GM19467 (cell line): ENCODE measurements at regions not wholly inside any gene's neighbourhood (a gene's known extent, or its start where the extent isn't known, plus 50 kb on each side); places are given as distances from the start of the nearest gene placed in this dataset.
A peak's percentile ranks its signal among the peaks of the same experiment; 100 is the strongest.
"Not testable (repeated sequence)": the region's sequence is repeated elsewhere in the genome, so short reads cannot be mapped to it uniquely, and the experiment has no call there.

Source experiments
- ATAC-seq: cut with Tn5 transposase; IDR thresholded peaks from one replicate; pipeline ENCODE4 v1.9.1; 2021; ENCODE audit warnings: mild to moderate bottlenecking, moderate library complexity; ENCODE audit not compliant: unreplicated experiment

DNA sequence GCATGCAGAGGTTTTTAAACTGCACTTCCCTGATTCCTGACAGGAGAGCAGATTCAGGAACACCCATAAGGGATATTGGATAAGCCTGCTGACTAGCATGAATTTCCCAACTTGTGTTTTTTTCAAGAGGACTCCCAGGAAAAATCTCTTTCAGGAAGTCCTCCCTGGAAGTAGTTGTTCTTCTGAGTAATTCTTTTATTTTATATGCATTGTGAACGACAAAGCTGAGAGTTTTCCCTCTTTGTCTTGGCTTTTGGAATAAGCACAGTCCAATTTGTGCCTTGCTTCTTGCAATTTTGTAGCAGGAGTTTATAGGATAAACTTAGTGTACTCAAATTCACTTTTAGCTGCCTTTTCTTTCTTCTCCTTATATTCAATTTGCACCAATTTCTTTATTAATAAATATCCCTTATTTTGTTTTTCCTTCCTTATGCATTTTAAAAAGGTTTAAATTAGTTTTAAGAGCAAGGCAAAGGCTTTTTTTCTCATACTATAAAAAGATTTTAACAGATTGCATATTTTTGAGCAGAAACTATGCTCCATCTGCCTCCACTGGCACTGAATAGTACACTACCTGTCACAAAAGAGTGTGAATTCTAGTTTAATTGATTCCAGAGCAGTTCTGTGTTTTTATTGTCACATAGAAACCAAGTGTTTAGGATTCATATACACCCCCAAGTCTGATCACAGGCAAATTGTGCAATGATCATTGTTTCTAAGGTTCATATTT is 543.3 kb upstream of the SPRY2 start:
- no peak for ATAC-seq

DNA sequence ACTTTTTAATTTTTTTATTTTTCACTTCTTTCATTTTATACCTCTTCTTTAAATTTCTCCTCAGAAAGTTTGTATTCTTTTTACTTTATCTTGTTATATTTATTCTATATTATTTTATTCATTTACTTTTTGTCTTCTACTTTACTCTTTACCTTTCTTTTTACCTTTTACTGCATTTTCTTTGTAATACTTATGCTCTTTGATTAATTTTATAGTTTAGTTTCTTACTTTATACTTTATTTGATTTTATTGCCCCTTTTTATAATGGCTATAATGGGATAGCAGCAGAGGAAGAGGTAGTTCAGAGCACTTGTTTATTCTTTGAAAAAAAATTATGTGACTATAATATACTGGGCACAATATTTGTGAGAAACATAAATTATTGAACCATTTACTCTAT is 542.6 kb upstream of the SPRY2 start:
- no peak for ATAC-seq

GRCh38 chr13:80881942-80882445 is 541.1 kb upstream of the SPRY2 start:
- ATAC-seq: no peak

- no peak for ATAC-seq
Observed at GRCh38 chr13:80881495-80881894, 540.6 kb upstream of the SPRY2 start.

DNA sequence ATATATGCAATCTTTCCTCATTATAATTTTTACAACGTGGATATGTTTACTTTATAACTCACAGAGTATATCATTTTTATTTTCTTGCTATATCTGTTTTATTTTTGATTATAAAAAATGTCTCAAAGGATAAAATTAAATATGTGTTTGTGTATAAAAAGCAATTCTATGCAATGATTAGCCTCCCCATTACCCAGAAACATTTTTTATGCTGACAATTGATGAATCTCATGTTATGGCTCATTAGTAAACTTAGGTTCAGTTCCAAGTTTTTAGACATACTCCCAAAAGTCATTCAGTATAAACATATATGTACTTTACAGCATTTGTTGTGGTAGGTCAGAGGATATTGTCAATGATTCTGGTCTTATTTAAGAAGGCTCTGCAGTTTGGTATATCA is 540.1 kb upstream of the SPRY2 start:
- no peak for ATAC-seq

- no peak for ATAC-seq
Observed at GRCh38 chr13:80877944-80878241, 537.0 kb upstream of the SPRY2 start.

- no peak for ATAC-seq
Observed at GRCh38 chr13:80877209-80877943, 536.5 kb upstream of the SPRY2 start.

- ATAC-seq: peak; percentile 89
Observed at GRCh38 chr13:80873589-80873988, 532.7 kb upstream of the SPRY2 start.

DNA sequence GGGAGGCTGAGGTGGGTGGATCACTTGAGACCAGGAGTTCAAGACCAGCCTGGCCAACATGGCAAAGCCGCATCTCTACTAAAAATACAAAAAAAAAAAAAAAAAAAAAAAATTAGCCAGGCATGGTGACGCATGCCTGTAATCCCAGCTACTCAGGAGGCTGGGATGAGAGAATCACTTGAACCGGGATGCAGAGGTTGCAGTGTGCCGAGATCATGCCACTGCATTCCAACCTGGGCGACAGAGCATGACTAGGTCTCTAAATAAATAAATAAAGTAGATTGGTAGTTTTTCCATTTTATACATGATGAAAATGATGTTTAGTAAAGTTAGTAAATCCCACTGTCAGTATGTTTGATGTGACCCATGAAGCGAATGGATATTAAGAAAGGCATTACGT is 531.0 kb upstream of the SPRY2 start:
- not testable (repeated sequence) for ATAC-seq

DNA sequence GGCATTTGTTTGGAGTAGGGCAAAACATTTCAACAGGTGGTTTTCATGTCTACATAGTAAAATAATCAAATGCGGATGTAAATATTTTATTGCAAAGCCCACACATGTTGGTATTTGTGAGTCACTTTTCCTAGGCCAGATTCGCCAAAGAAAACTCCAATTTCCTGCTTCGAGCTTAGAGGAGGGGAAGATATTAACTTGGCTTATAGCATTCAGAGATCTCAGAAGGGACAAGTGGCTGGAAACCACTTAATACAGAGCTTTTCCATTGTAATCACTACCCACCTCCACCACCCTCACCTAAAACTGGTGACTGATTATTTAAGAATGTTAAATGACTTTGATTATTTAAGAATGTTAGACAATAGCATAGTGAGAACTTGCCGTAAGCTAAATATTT is 530.6 kb upstream of the SPRY2 start:
- no peak for ATAC-seq

DNA sequence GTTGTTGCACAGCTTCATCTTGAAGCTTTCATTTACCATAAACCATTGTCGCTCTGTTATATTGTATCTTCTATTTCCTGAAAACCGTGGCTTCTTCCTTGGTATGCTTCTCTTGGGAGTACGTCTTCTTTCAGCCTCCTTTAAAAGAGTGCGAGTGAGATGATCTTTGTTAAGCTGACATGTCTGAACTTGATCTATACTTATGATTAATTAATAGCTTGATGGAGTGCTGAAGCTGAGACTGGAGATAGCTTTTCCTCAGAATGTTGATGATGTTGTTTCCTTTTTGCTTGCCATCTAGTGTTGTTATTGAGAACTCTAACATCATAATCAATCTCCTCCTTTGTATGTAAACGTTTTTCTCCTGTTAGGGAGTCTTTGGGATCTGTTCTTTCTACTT is 529.3 kb upstream of the SPRY2 start:
- ATAC-seq: no peak

GRCh38 chr13:80866921-80867320 is 526.0 kb upstream of the SPRY2 start:
- no peak for ATAC-seq

DNA sequence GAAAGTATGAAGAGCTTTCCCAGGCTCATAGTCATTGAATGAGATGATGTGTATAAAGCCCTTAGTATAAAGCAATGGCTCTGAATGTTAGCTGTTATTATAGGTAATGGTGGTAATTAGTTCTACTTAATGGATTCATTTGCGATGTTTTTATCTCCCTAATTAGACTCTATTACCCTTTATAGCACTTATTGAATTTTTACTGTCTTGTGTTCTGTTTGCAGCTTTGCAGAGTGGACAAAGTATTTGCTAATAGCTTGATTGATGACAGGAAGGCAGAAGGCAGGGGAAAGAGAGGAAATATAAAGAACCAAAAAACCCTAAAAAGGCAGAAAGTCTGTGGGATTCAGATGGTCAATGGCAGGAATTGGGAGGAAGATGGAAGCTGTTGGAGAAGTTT is 524.4 kb upstream of the SPRY2 start:
- no peak for ATAC-seq

GRCh38 chr13:80862456-80862855 is 521.5 kb upstream of the SPRY2 start:
- no peak for ATAC-seq

DNA sequence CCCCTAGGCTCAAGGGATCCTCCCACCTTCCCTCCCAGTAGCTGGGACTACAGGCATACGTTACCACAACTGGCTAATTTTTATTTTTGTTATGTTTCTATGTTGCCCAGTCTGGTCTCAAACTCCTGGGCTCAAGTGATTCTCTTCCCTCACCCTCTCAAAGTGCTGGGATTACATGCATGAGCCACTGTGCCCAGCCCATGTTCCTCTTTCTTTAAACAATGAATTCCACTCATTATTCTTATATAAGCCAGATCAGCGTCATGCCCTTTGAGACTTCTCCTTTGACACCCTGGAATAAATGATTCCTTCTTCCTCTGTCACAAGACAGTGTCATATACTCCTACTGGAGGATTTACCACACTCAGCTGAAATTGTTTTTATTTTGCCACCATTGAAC is 519.9 kb upstream of the SPRY2 start:
- no peak for ATAC-seq

DNA sequence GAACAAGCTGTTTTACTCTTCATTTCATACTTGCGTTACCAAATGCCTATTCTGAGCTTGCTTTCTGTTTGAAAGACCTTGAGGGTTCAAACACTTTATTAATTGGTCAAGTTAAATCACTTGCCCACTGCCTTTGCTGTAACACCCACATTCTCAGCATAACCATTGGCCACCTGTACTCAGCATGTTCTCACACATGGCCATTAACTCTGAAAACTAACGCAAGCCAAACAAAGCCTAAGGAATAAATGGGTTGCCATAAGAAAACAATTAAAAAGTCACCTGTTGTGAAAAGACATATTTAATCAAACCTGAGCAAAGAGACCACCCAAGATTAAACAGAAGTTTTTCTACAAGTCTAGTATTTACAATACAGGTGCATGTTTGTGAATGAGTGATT is 517.2 kb upstream of the SPRY2 start:
- no peak for ATAC-seq

DNA sequence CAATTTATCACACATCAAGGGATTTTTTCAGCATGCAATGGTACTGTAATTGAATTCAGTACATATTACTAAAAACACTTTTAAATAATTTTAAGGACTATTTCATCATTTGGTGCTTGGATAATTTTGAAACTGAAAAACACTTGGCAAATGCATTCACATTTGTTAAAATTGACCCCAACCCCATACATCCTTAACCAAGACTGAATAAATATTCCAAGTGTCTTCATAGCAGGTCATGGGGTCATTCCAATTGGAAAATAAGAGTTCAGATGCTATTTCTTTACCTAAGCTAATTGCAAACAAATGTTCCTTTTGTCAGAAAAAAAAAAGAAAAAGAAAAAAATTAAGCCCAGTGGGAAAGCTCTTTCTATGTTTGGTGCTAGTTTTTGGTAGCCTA is 516.4 kb upstream of the SPRY2 start:
- ATAC-seq: no peak

DNA sequence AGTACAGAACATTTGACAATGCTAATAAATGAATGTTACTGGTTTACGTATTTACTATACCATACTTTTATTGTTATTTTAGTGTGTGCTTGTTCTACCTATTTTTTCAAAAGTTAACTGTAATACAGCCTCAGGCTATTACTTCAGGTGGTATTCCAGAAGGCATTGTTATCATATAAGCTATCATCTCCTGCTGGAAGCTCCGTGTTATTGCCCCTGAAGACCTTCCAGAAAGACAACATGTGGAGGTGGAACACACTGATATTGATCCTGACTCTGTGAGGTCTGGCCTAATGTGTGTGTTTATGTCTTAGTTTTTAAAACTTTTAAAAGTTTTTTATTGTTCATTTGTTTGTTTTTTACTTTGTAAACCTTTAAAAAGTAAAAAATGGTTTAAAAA is 509.8 kb upstream of the SPRY2 start:
- no peak for ATAC-seq

DNA sequence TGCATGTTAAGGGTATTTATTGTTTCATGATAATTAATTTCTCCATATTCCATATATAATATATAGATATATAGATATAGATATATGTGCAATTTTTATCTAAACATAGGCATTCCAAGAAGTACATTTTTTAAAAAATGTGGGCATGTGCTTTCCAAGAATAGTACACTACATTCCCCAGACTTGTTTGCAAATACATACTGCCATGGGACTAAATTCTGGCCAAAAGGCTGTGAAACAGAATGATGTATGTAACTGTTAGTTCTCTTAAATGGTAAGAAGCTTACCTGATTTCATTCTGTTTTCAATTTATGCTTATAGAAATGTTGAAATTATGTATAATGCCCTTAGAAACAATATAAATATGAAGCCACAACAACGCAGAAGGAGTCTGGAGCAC is 503.2 kb upstream of the SPRY2 start:
- ATAC-seq: no peak

- ATAC-seq: no peak
Observed at GRCh38 chr13:80841414-80841813, 500.5 kb upstream of the SPRY2 start.

- ATAC-seq: no peak
Observed at GRCh38 chr13:80840316-80840976, 499.5 kb upstream of the SPRY2 start.

DNA sequence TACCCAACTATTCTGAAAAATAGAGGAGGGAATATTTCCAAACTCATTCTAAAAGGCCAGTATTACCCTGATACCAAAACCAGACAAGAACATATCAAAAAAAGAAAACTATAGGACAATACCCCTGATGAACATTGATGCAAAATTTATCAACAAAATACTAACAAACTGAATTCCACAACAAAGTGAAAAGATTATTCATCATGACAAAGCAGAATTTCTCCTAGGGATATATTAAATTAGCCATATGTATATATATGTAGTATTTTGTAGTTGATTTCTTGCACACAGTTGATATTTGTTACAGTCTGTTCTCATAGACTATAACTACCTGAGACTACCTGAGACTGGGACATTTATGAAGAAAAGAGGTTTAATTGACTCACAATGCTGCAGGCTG is 495.0 kb upstream of the SPRY2 start:
- no peak for ATAC-seq
